Colonic mucosa (tissue), 4 donors: ENCODE measurements at regions not wholly inside any gene's neighbourhood (a gene's known extent, or its start where the extent isn't known, plus 50 kb on each side); places are given as distances from the start of the nearest gene placed in this dataset.

Source experiments
- DNase-seq: peaks from one replicate; pipeline ENCODE4 v3.0.0-alpha.2; 2020
- H3K27ac ChIP-seq: fragments of 200-600 bp; one replicate; pipeline ENCODE4 v1.8.0; 2021
- H3K27me3 ChIP-seq: fragments of 200-600 bp; one replicate; pipeline ENCODE4 v1.8.0; 2021
- H3K36me3 ChIP-seq: fragments of 200-600 bp; one replicate; pipeline ENCODE4 v1.8.0; 2021
- H3K4me1 ChIP-seq: fragments of 200-600 bp; one replicate; pipeline ENCODE4 v1.8.0; 2021; ENCODE audit warnings: mild to moderate bottlenecking
- H3K4me3 ChIP-seq: fragments of 200-600 bp; one replicate; pipeline ENCODE4 v1.8.0; 2021
- H3K9ac ChIP-seq, 2 donors: one replicate each; pipeline ENCODE4 v1.7.0; 2013; ENCODE audit warnings: control low read depth in 2 of 2, low read depth in 2 of 2, low read length in 2 of 2
- H3K9me3 ChIP-seq: fragments of 200-600 bp; one replicate; pipeline ENCODE4 v1.8.0; 2021
- CTCF ChIP-seq: fragments of 200-600 bp; IDR thresholded peaks from one replicate; pipeline ENCODE4 v1.8.0; 2022; ENCODE audit warnings: antibody characterized with exemption, mild to moderate bottlenecking
- intact Hi-C: fragments of 100-400 bp; cut with DNase I; formaldehyde crosslinking; loops from one replicate; pipeline ENCODE4 v1.14.1; 2022
- donor health status: healthy.
- donor health status: DM: no; HTN: no; CAD: no.
- donor health status: DM: no; HTN: no; CAD: no.

- no peaks in the 10 kb centered on the region for H3K36me3 ChIP-seq
- H3K9me3 ChIP-seq, result no peaks in the 10 kb centered on the region
- no peak for TF ChIP-seq CTCF
- H3K27ac ChIP-seq, result no peak overlapping the region
- no peaks in the 10 kb centered on the region for H3K27me3 ChIP-seq
- no peak overlapping the region for H3K4me3 ChIP-seq
- DNase-seq, result no peak
- intact Hi-C loops, result no loop called here
- H3K9ac ChIP-seq, result no peak overlapping the region
- no peaks in the 10 kb centered on the region for H3K4me1 ChIP-seq
Observed at GRCh38 chr18:51545446-51545845, 348.0 kb upstream of the MEX3C start.

- Histone ChIP-seq H3K4me1 (no peaks in the 10 kb centered on the region), H3K36me3 (no peaks in the 10 kb centered on the region), H3K9ac (no peak overlapping the region), H3K27me3 (no peaks in the 10 kb centered on the region), H3K9me3 (no peaks in the 10 kb centered on the region), H3K4me3 (no peak overlapping the region), H3K27ac (no peak overlapping the region)
- intact Hi-C loops, result no loop called here
- no peak for DNase-seq
- TF ChIP-seq CTCF, result no peak
Observed at GRCh38 chr18:51559198-51559901, 361.9 kb upstream of the MEX3C start.

- intact Hi-C loops, result no loop called here
- no peak overlapping the region for H3K27ac ChIP-seq
- H3K4me3 ChIP-seq, result no peak overlapping the region
- H3K36me3 ChIP-seq, result no peaks in the 10 kb centered on the region
- no peak overlapping the region for H3K9ac ChIP-seq
- H3K9me3 ChIP-seq, result no peaks in the 10 kb centered on the region
- H3K4me1 ChIP-seq, result no peaks in the 10 kb centered on the region
- no peaks in the 10 kb centered on the region for H3K27me3 ChIP-seq
- DNase-seq, result no peak
- TF ChIP-seq CTCF, result no peak
Observed at GRCh38 chr18:51559902-51560287, 362.4 kb upstream of the MEX3C start.

- Histone ChIP-seq H3K4me1 (no peaks in the 10 kb centered on the region), H3K27me3 (no peaks in the 10 kb centered on the region), H3K27ac (no peak overlapping the region), H3K36me3 (no peaks in the 10 kb centered on the region), H3K4me3 (no peak overlapping the region), H3K9ac (no peak overlapping the region), H3K9me3 (no peaks in the 10 kb centered on the region)
- no peak for TF ChIP-seq CTCF
- no peak for DNase-seq
- intact Hi-C loops, result no loop called here
Observed at GRCh38 chr18:51561821-51562220, 364.3 kb upstream of the MEX3C start.

- DNase-seq, result no peak
- no peaks in the 10 kb centered on the region for H3K36me3 ChIP-seq
- no peak for TF ChIP-seq CTCF
- intact Hi-C loops, result no loop called here
- H3K27ac ChIP-seq, result no peak overlapping the region
- H3K4me3 ChIP-seq, result no peak overlapping the region
- no peak overlapping the region for H3K9ac ChIP-seq
- H3K4me1 ChIP-seq, result no peaks in the 10 kb centered on the region
- no peaks in the 10 kb centered on the region for H3K27me3 ChIP-seq
- no peaks in the 10 kb centered on the region for H3K9me3 ChIP-seq
Observed at GRCh38 chr18:51562866-51563265, 365.4 kb upstream of the MEX3C start.
